ENCODE measurements at regions not wholly inside any gene's neighbourhood (a gene's known extent, or its start where the extent isn't known, plus 50 kb on each side); places are given as distances from the start of the nearest gene placed in this dataset.

GRCh38 chr12:98328467-98328866 lies 186.9 kb upstream of the TMPO start:
- no peaks in the 10 kb centered on the region for H3K4me1 ChIP-seq (ENCODE audit: control insufficient read depth in 5 of 5, insufficient read depth in 5 of 5, low read length in 5 of 5)
- no peaks in the 10 kb centered on the region for H3K27me3 ChIP-seq (ENCODE audit: control insufficient read depth in 3 of 3, insufficient read depth in 3 of 3, low read length in 2 of 3)
- H3K27ac ChIP-seq (ENCODE audit: low read depth in 1 of 2, low read length in 1 of 2), result no peak overlapping the region
- ATAC-seq (ENCODE audit: insufficient read depth, low FRiP score), result no peak
- TF ChIP-seq CTCF (IDR thresholded peaks at IDR 0.05; ENCODE audit: control extremely low read depth, extremely low read depth), result no peak
- H3K9me3 ChIP-seq (ENCODE audit: control insufficient read depth in 4 of 4, insufficient read depth in 3 of 4, low read length in 3 of 4), result peaks cover 0 to 3% (median 0%) of the 10 kb centered on the region in 4 donors
- no peaks in the 10 kb centered on the region for H3K36me3 ChIP-seq (ENCODE audit: control insufficient read depth in 4 of 4, insufficient read depth in 4 of 4, low read length in 4 of 4)
- no peak overlapping the region for H3K9ac ChIP-seq (ENCODE audit: insufficient read depth in 1 of 2, low read length in 2 of 2)
- no peak for DNase-seq
- H3K4me3 ChIP-seq, result no peak overlapping the region
- WGBS, 2 donors, result 90 to 96% methylated on average over 2 of the region's 2 CpGs

GRCh38 chr12:98329589-98329988 lies 185.8 kb upstream of the TMPO start:
- no peak for TF ChIP-seq CTCF (IDR thresholded peaks at IDR 0.05; ENCODE audit: control extremely low read depth, extremely low read depth)
- WGBS, 2 donors, result 51 to 61% methylated on average over 5 of the region's 5 CpGs
- H3K4me3 ChIP-seq, result no peak overlapping the region

GRCh38 chr12:98332642-98333041 lies 182.7 kb upstream of the TMPO start:
- H3K27ac ChIP-seq (ENCODE audit: low read depth in 1 of 2, low read length in 1 of 2), result no peak overlapping the region
- no peak overlapping the region for H3K9ac ChIP-seq (ENCODE audit: insufficient read depth in 1 of 2, low read length in 2 of 2)
- no peaks in the 10 kb centered on the region for H3K4me1 ChIP-seq (ENCODE audit: control insufficient read depth in 5 of 5, insufficient read depth in 5 of 5, low read length in 5 of 5)
- no peak for TF ChIP-seq CTCF (IDR thresholded peaks at IDR 0.05; ENCODE audit: control extremely low read depth, extremely low read depth)
- peaks cover 0 to 3% (median 0%) of the 10 kb centered on the region in 3 donors for H3K27me3 ChIP-seq (ENCODE audit: control insufficient read depth in 3 of 3, insufficient read depth in 3 of 3, low read length in 2 of 3)
- H3K36me3 ChIP-seq (ENCODE audit: control insufficient read depth in 4 of 4, insufficient read depth in 4 of 4, low read length in 4 of 4), result no peaks in the 10 kb centered on the region
- WGBS, 2 donors, result 90 to 94% methylated on average over 1 of the region's 1 CpG
- ATAC-seq (ENCODE audit: insufficient read depth, low FRiP score), result no peak
- DNase-seq, result no peak
- H3K4me3 ChIP-seq, result no peak overlapping the region
- no peaks in the 10 kb centered on the region for H3K9me3 ChIP-seq (ENCODE audit: control insufficient read depth in 4 of 4, insufficient read depth in 3 of 4, low read length in 3 of 4)

More at GRCh38 chr12:98329589-98329988, 185.8 kb upstream of the TMPO start:
- Histone ChIP-seq H3K27me3 (ENCODE audit: control insufficient read depth in 3 of 3, insufficient read depth in 3 of 3, low read length in 2 of 3) (no peaks in the 10 kb centered on the region), H3K9me3 (ENCODE audit: control insufficient read depth in 4 of 4, insufficient read depth in 3 of 4, low read length in 3 of 4) (peaks cover 0 to 3% (median 0%) of the 10 kb centered on the region in 4 donors), H3K36me3 (ENCODE audit: control insufficient read depth in 4 of 4, insufficient read depth in 4 of 4, low read length in 4 of 4) (no peaks in the 10 kb centered on the region), H3K4me1 (ENCODE audit: control insufficient read depth in 5 of 5, insufficient read depth in 5 of 5, low read length in 5 of 5) (no peaks in the 10 kb centered on the region), H3K9ac (ENCODE audit: insufficient read depth in 1 of 2, low read length in 2 of 2) (no peak overlapping the region), H3K27ac (ENCODE audit: low read depth in 1 of 2, low read length in 1 of 2) (no peak overlapping the region)
- ATAC-seq (ENCODE audit: insufficient read depth, low FRiP score) (no peak), DNase-seq (no peak)

- H3K27me3 ChIP-seq (ENCODE audit: control insufficient read depth in 3 of 3, insufficient read depth in 3 of 3, low read length in 2 of 3), result peaks cover 0 to 3% (median 0%) of the 10 kb centered on the region in 3 donors
- H3K36me3 ChIP-seq (ENCODE audit: control insufficient read depth in 4 of 4, insufficient read depth in 4 of 4, low read length in 4 of 4), result no peaks in the 10 kb centered on the region
- H3K27ac ChIP-seq (ENCODE audit: low read depth in 1 of 2, low read length in 1 of 2), result no peak overlapping the region
- no peaks in the 10 kb centered on the region for H3K4me1 ChIP-seq (ENCODE audit: control insufficient read depth in 5 of 5, insufficient read depth in 5 of 5, low read length in 5 of 5)
- ATAC-seq (ENCODE audit: insufficient read depth, low FRiP score) (no peak), DNase-seq (no peak)
- no peaks in the 10 kb centered on the region for H3K9me3 ChIP-seq (ENCODE audit: control insufficient read depth in 4 of 4, insufficient read depth in 3 of 4, low read length in 3 of 4)
- no peak overlapping the region for H3K9ac ChIP-seq (ENCODE audit: insufficient read depth in 1 of 2, low read length in 2 of 2)
- TF ChIP-seq CTCF (IDR thresholded peaks at IDR 0.05; ENCODE audit: control extremely low read depth, extremely low read depth), result no peak
- H3K4me3 ChIP-seq, result no peak overlapping the region
- WGBS, 2 donors, result 81 to 85% methylated on average over 3 of the region's 3 CpGs
Observed at GRCh38 chr12:98334768-98335167, 180.6 kb upstream of the TMPO start.
